GM18868 (cell line): ENCODE measurements at regions not wholly inside any gene's neighbourhood (a gene's known extent, or its start where the extent isn't known, plus 50 kb on each side); places are given as distances from the start of the nearest gene placed in this dataset.

Experiments
- ATAC-seq: cut with Tn5 transposase; IDR thresholded peaks from one replicate; pipeline ENCODE4 v1.9.1; 2021; ENCODE audit warnings: mild to moderate bottlenecking, moderate library complexity; ENCODE audit not compliant: unreplicated experiment

DNA sequence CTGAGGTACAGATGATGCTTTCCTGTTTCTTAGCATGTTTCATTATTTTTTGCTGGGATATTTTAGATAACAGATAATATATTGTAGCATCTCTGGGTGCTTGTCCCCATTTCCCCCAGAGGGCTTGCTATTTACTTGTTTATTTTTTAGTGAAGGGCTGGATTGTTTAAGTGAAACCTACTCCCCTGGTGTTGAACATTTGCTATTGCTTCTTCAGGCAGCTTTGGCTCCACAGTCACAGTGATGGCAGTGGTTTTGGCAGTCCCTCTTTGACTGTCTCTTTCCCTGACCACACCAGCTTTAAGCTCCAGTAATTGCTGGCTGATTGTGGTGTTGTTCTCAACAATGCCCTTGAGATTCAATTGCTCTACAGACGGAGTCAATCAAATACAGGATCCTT, 128.9 kb downstream of the KLF13 start:
- no peak for ATAC-seq

DNA sequence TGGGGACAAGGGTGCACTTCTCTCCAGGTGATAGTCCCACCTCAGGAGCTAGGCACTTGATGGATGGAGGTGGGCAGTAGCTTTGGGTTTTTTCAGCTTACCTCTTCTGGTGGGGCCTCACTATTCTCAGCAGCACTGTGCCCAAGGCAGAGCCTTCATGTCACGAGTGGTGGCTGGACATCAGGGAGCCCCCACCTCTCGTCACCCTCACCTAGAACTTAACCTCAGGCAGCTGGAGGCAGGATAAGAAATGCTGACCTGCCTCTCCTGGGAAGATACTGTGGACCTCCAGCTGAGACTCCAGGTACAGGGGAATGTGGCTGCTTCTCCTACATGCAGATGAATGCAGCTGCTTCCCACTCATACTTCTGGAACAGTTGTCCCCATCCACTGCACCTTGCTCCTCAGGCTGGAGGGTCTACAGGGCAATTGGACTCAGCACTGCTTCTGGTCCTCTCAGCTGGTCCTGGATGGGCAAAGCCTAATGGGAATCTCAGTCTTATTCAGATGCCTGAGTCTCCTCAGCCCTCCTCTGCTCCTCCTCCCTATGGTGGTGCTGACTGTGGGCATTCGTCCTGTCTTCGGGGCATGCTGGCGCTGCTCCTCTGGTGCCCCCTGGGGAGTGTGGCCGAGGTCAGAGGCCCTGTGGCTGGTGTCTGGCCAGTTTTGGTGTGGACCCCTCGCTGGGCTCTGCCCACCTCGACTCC, 129.9 kb downstream of the KLF13 start:
- ATAC-seq: no peak

DNA sequence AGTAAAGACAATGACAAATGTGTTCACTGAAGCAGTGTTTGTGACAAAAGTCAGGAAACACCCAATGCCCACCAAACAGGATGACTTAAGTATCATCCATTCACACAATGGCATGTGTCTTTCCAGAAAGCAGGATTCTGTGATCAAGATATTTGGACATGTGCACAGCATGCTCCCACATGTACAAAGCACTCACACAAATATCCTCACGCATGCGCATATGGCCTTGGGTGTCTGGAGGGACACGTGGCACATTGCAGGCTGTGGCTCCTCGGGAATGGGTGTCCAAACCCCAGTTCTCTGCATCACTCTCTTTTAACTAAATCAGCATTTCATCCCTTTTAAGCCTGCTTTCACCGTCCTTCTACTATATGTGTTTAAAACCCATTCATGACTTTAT, 130.5 kb downstream of the KLF13 start:
- no peak for ATAC-seq

DNA sequence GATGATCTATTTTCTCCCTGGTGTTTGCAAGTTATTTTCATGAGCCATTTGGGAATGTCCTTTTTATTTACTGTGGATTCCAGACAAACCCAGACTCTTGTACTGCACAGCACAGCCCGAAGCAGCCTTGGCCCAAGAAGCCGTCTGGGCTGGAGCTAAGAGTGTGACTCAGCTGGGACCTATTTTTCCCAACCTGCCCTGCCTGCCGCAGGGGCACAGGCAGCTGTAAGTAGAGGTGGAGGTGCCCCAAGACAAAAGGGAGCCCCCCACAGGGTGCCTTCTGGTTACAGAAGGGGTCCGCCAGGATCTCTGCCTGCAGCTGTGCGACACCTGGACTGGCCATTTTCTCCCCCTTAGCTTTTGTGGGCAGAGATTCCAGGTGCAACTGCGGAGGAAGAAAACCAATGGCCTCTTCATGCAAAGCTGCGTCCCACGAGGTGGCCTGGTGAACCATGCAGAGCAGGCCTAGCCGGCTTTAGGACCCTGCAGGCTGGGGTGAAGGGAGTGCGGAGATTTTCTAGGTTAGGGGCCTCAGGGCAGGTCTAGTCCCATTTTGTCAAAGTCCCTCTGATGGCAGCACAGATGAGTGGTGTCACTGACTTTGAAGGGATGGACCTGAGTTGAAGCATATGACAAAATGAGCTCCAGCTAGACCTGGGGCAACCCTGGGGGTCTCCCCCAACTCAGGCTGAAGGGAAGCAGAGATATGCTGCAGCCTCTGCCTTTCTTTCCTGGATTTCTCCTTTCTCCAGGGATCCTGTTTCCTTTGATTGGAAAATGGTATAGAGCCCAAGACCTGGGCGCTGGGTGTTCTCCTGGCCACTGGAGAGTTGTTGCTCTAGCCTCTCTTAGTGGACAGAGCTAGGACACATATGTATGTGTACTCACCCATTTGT, 131.2 kb downstream of the KLF13 start:
- ATAC-seq: no peak

DNA sequence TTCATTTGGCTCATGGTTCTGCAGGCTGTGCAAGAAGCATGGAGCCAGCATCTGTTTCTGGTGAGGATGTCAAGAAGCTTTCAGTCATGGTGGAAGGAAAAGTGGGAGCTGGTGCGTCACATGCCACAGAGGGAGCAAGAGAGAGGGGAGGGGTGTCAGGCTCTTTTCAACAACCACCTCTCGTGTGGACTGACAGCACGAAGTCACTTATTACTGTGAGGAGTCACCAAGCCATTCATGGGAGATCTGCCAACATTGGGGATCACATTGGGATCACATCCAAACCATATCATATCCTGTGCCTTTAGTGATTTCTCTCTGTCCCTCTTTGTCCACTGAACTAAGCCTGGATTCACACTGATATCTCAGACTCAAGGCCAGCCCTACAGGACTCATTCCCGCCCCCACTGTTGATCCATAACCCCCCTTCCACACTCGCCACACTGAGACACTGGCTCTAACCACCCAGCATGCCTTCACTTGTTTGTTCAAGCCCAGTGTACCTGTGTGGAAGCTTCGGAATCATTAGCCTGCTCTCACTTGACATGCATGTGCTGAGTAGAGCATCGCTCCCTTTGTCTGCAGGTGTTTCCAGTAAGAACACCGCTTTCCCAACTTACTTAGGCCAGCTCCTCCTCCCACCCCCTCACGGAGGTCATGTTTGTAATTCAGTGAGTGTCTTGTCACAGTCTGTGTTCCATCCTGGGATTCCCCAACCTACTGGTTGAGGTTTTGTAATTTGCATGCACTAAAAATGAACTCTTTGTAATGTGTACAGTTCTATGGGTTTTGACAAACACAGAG, 132.2 kb downstream of the KLF13 start:
- peak; percentile 94 for ATAC-seq

DNA sequence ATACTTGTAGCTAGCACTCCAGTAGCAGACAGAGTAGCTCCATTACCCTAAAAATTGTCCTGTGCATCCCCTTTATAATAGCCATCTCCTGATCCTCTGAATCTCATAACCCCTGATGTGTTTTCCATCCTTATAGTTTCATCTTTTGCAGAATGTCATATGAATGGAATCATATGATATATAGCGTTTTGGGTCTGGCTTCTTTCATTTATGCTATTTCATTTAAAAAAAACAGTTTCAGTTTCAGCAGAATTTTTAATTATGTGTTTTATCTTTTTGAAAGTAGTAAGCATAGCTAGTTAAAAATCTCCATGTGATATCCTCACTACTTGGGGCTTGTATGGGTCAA, 132.7 kb downstream of the KLF13 start:
- ATAC-seq: peak; percentile 14

DNA sequence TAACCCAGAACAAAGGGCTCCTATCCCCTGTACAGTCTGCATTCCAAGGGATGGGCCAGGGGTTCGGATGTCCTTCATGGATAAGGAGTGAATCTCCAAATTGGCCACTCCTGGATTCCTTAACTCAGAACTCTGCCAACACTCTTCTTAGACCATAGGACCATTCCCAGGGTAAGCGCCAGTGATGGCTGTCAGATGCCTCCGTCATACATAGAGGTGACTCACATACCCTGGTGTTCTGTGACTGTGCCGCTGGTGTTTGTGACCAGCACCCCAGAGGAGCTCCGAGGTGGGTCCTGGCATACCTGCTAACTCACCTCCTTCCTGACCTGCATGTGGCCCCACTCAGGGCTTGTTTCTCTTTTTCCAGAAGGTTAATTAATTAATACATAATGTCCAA, 134.7 kb downstream of the KLF13 start:
- no peak for ATAC-seq

DNA sequence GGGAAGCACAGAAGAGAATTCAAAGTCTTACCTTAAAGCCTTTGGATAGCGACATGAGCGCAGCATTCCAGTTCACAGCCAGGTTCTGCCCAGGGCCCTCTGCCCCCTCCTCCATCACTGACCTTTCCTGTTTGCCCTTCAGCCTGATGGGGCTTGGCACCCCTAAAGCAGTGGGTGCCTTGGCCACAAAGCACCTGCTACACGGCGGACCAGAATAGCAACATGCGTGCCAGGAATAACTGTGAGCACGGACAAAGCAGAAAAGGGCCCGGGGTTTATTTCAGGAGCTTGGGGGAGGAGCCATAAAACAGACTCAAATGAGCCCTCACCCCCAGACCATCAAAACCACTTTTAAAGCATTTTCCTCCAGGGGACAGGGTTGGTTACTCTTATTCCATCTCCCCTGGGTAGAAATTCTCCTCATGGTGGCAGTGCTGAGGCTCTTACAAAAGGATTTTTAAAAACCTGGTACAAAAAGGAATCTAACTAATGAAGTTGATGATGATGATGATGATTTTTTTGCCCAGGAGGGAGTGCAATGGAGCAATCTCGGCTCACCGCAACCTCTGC, 135.4 kb downstream of the KLF13 start:
- ATAC-seq: no peak

DNA sequence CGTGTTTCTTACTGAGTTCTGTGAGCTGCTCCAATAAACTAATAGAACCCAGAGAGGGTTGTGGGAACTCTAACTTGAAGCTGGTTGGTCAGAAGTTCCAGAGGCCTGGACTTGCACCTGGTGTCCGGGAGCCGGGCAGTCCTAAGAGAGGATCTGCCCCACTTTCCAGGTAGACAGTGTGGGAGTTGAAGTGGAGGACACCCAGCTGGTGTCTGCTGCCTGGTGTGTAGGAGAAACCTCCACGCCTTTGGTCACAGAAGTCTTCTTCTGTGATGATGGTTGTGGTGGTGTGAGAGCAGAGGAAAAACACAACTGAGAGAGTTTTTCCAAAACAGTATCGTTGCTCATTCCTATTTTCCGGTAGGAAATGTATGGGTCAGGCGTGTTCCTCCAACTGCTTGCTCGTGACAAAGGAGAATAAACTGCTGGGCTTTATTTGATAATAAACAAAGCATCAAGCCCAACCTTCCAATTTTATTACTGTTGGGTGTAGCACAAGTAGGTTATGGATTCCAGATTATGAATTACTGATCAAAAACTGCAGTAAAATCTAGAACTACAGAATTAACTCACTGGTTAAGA, 137.0 kb downstream of the KLF13 start:
- no peak for ATAC-seq

DNA sequence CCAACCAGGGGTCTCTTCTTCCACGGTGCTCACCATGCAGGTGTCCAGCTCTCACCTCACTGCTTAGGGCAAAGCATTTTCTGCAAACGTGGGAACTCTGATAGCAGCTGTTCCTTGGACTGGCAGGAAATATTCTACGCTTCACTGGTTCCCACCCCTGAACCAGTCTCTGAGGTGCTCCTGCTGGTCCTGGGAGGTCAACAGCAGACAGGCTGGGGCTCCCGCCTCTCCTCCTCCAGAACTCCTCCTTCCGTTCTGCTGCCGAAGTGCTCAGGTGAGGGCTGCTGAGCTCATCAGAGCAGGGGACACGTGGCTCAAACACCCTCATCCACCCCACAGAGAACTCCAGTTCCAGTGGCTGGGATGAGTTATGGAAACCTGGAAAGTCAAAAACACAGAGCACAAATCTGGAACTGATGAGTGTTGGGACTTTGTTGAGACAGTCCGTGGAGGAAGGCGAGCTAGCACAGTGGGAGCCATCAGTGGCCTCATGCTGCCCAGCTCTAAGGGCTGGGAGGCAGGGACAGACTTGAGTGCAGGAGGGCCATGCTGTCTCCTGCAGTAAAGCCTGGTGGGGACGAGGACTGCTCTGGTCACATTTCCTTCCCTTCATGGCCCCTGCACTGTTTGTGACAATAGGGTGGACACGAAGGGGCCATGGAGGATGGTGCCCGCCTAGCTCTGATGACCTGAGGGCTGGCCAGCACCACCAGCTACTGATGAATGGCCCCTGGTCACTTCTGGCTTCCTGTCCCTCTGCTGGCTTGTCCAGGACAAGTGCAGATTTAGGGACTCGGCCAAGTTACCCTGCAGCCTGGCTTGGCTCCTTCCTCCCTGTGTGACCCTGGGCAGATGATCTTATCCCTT, 137.8 kb downstream of the KLF13 start:
- no peak for ATAC-seq

DNA sequence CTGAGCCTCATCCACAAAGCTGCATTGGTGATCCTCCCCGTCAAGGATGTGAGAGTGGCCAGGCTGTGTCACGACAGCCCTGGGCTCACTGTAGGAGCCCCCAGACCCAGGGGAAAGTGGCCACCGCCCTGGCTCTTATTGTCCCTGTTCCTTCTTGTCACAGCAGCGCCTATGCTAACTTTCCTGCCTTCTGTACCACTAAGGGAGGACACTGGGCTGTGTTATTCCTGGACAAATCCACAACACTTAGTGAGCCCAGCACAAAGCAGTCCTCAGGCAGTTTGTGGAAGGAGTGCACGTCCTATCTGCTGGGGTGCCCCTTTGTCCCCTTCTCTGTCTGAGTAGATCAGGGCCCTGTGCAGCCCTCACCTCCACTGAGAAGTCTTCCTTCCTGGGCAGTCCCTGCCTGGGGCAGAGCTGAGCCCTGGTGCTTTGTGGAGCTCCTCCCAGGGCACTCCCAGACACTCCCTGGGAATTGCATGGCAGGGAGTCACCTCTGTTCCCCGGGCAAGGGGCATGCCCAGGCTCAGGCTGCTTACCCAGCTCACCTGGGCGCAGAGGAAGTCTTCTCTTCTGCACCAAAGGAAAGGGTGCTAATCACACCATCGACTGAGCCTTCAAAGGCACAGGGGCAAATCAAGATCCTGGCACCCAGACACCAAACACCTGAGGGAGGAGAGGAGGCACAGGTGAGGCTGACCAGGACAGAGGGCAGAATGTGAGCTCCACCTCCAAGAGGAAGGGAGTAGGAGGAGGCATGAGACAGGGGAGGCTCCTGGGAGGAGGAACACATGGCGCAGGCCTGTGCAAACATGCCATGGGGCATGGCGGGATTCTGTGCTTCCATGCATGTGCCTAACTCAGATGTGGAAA, 138.7 kb downstream of the KLF13 start:
- no peak for ATAC-seq

DNA sequence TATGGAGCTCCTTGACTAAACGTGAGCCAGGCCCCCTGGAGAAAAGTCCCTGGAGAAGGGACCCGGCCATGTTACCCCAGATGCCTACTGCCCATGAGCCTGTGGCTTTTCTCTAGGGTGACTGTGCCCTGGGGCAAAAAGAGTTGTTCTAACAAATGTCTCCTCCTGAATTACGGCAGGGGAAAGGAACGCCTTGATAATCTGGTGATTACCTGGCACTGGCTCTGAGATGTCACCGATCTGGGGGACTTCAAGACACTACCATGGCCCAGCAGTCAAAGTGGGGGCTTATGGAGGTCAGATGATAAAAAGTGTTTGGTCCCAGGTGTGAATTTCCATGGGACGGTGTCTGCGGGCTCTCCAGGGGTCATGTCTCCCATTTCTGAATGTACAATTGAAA, 140.7 kb downstream of the KLF13 start:
- ATAC-seq: no peak

DNA sequence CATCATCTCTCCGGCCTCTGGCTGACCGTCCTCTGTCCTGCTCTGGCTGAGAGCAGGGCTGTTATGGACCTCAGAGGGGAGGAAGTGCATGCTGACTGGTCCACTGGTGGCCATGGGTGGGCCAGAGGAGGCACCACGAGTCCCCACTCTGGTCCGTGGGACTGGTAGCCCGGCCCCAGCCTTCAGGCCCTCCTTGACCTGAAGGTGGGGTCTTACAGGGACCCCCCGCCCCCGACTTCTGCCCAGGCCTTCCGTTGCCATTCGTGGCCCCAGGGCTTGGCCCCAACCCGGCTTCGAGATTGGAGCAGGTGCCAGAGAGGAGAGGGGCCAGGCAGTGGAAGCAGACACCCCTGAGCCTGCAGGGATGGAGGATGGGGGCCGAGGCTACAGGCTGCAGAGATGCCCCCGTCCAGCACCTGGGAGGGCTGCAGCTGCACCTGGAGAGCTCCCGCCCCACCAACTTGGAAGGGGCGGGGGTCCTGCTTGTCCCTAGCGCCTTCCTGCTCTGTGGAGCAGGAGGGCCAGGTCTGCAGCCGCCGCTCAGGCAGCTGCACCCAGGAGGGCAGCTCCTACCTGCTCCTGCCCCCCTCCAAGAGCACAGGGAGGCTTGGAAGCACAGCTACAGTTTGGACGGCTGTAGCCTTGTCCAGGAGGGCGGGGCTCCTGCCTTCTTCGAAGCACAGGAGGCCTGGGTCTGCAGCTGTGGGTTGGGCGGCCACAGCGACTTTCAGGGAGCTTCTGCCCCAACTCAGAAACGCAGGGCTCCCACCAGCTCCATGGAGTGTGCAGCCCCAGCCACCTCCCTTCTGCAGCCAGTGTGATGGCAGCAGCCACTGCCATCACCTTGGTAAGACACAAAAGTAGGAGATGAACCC, 142.5 kb downstream of the KLF13 start:
- no peak for ATAC-seq

DNA sequence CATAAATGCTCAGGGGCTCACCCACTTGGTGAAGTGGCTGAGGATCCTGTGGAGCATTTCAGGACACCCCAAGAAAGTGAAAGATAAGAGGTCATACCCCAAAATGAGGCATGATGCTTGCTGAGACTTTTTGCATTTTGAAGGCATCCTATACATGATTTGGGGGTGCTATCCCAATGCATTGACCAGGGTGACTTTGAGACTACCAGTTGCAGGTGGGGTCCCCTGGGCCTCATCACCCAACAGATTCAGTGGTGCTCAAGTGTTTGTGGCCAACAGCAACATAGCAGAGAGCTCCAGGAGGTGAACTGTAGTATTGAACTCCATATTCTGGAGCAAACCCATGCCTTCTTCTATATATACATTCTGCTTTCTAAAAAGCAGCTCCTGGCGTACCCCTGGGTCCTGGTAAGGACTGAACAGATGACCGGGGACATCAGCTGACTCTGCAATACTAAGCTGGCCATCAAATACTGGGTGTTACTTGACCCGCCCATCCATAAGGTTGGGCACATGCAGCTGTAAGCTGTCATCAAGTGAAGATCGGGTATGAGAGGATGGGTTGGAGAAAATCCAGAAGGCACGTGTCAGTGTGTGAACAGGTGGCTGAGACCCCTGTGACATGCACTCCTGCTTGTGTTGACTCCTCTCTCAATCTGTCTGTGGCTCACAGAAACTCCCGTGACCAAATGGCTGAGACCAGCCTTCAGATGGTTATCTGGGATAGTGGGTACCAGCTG, 143.3 kb downstream of the KLF13 start:
- ATAC-seq: no peak

DNA sequence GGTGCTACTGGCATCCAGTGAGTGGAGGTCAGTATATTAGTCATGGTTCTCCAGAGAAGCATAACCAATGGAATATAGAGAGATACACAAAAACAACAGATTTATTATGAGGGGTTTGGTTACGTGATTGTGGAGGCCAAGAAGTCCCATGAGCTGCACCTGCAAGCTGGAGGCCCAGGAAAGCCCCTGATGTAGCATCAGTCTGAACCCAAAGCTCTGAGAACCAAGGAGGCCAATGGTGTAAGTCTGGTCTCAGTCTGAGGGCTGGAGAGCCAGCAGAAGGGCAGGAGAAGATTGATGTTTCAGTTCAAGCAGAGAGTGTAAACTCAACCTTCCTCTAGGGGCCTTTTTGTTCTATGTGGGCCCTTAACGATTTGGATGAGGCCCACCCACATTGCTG, 144.1 kb downstream of the KLF13 start:
- ATAC-seq: no peak

DNA sequence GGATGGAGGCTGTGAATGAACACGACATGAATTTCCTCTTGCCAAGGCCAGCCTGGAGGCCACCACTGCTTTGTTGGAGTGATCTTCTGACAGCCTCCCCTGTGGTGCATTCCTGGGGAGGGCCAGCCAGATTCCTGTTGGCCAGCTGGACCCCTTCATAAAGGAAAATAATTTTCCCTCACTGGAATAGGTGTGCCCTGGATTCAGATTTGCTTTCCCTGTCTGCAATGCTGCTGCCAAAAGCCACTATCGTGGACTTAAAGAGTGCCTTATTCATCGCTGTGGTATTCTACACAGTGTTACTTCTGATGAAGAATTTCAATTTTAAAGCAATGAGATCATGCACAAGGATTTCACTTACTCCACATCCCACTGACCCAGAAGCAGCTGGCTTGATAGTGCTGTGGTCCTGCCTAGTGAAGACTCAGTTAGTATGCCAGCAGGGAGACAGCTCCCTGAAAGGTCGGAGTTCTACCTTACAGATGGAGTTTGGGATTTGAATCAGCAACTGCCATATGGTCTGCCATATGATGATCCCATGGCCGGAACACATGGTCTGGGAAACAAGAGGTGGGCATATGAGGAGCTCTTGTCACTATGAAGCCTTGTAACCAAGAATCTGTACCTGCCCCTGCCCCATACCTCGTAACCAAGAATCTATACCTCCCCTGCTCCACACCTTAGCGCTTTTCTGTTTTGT, 145.2 kb downstream of the KLF13 start:
- ATAC-seq: no peak
